GM23338 (cell line): ENCODE measurements at regions not wholly inside any gene's neighbourhood (a gene's known extent, or its start where the extent isn't known, plus 50 kb on each side); places are given as distances from the start of the nearest gene placed in this dataset.
A peak's percentile ranks its signal among the peaks of the same experiment; 100 is the strongest.

Experiments
- ATAC-seq: fragments of 200-7000 bp; cut with Tn5 transposase; 3 replicates; pipeline ENCODE4 v1.9.1; 2020
- DNase-seq: peaks from one replicate; pipeline ENCODE4 v3.0.0-alpha.2; 2015; ENCODE audit warnings: low spot score
- H2AFZ ChIP-seq: fragments of 200-600 bp; sonication (generic); 2 replicates; pipeline ENCODE4 v1.8.0; 2016; ENCODE audit warnings: antibody characterized with exemption, mild to moderate bottlenecking, moderate library complexity
- H3F3A ChIP-seq: fragments of 200-600 bp; sonication (generic); replicated peaks from 2 replicates; pipeline ENCODE4 v1.8.0; 2017; ENCODE audit warnings: antibody characterized with exemption, mixed run types, low read depth
- H3K27ac ChIP-seq: fragments of 200-600 bp; sonication (generic); 2 replicates; pipeline ENCODE4 v1.6.1; 2016; ENCODE audit warnings: low read depth
- H3K27me3 ChIP-seq: fragments of 200-600 bp; sonication (generic); 2 replicates; pipeline ENCODE4 v1.8.0; 2016; ENCODE audit warnings: mild to moderate bottlenecking, mixed run types, moderate library complexity; ENCODE audit not compliant: insufficient read depth
- H3K36me3 ChIP-seq: fragments of 200-600 bp; sonication (generic); 2 replicates; pipeline ENCODE4 v1.8.0; 2016; ENCODE audit warnings: mild to moderate bottlenecking; ENCODE audit not compliant: insufficient read depth
- H3K4me1 ChIP-seq: fragments of 200-600 bp; sonication (generic); 2 replicates; pipeline ENCODE4 v1.8.0; 2016; ENCODE audit warnings: mild to moderate bottlenecking, moderate library complexity; ENCODE audit not compliant: insufficient read depth
- H3K4me2 ChIP-seq: fragments of 200-600 bp; sonication (generic); 2 replicates; pipeline ENCODE4 v1.7.1; 2017; ENCODE audit warnings: mixed run types
- H3K4me3 ChIP-seq: fragments of 200-600 bp; sonication (generic); 2 replicates; pipeline ENCODE4 v1.6.1; 2016; ENCODE audit warnings: mixed run types
- H3K79me2 ChIP-seq: fragments of 200-600 bp; sonication (generic); replicated peaks from 2 replicates; pipeline ENCODE4 v1.8.0; 2017; ENCODE audit warnings: mild to moderate bottlenecking; ENCODE audit not compliant: insufficient read depth
- H3K9me2 ChIP-seq: fragments of 200-600 bp; sonication (generic); 2 replicates; pipeline ENCODE4 v1.8.0; 2017; ENCODE audit not compliant: insufficient read depth
- H4K20me1 ChIP-seq: fragments of 200-600 bp; sonication (generic); replicated peaks from 2 replicates; pipeline ENCODE4 v1.8.0; 2017; ENCODE audit warnings: mild to moderate bottlenecking; ENCODE audit not compliant: insufficient read depth
- H3K27ac Mint-ChIP-seq: 2 replicates; pipeline ENCODE4 v1.8.0; 2020; ENCODE audit warnings: inconsistent platforms, mild to moderate bottlenecking, moderate library complexity, mixed read lengths
- H3K27me3 Mint-ChIP-seq: 3 replicates; pipeline ENCODE4 v1.8.0; 2022; ENCODE audit warnings: low read depth, mild to moderate bottlenecking, moderate library complexity, mixed read lengths, inconsistent platforms; ENCODE audit not compliant: insufficient read depth, poor library complexity
- H3K36me3 Mint-ChIP-seq: 3 replicates; pipeline ENCODE4 v1.8.0; 2021; ENCODE audit warnings: low read depth, mild to moderate bottlenecking, inconsistent platforms, moderate library complexity, mixed read lengths
- H3K4me1 Mint-ChIP-seq: 3 replicates; pipeline ENCODE4 v1.8.0; 2020; ENCODE audit warnings: mild to moderate bottlenecking, inconsistent platforms, mixed read lengths
- H3K4me3 Mint-ChIP-seq: 3 replicates; pipeline ENCODE4 v1.8.0; 2021; ENCODE audit warnings: moderate library complexity, mild to moderate bottlenecking, inconsistent platforms, mixed read lengths
- H3K9me3 Mint-ChIP-seq: 3 replicates; pipeline ENCODE4 v1.8.0; 2020; ENCODE audit warnings: moderate library complexity, mild to moderate bottlenecking, inconsistent platforms, mixed read lengths
- CREB1 ChIP-seq: fragments of 250-450 bp; sonication (Bioruptor Pico); IDR thresholded peaks from 2 replicates; pipeline ENCODE4 v1.5.0; 2020; ENCODE audit warnings: low read depth, mild to moderate bottlenecking, moderate library complexity
- CTCF ChIP-seq, 2 experiments: fragments of 200-600 bp in 1 of 2; sonication (generic) in 1 of 2; conservative IDR thresholded peaks; 2 replicates each; pipeline versions ENCODE4 v1.5.1 to v1.6.1; 2016 to 2017; ENCODE audit warnings: antibody characterized with exemption in 2 of 2, low read depth in 2 of 2, mild to moderate bottlenecking in 2 of 2, moderate library complexity in 1 of 2
- ETS1 ChIP-seq: IDR thresholded peaks from 2 replicates; pipeline ENCODE4 v1.6.1; 2016; ENCODE audit warnings: antibody characterized with exemption
- EZH2 ChIP-seq: fragments of 200-600 bp; sonication (generic); IDR thresholded peaks from one replicate; pipeline ENCODE4 v1.8.0; 2017; ENCODE audit warnings: antibody characterized with exemption, mild to moderate bottlenecking, low read depth; ENCODE audit not compliant: unreplicated experiment
- JUNB ChIP-seq: IDR thresholded peaks from one replicate; pipeline ENCODE4 v1.6.1; 2016; ENCODE audit warnings: antibody characterized with exemption; ENCODE audit not compliant: unreplicated experiment
- POLR2AphosphoS5 ChIP-seq: IDR thresholded peaks from 2 replicates; pipeline ENCODE4 v1.6.1; 2016; ENCODE audit warnings: antibody characterized with exemption, low read depth
- REST ChIP-seq: IDR thresholded peaks from one replicate; pipeline ENCODE4 v1.6.1; 2018; ENCODE audit warnings: antibody characterized with exemption; ENCODE audit not compliant: unreplicated experiment
- ZNF114 ChIP-seq: fragments of 250-450 bp; sonication (Bioruptor Pico); IDR thresholded peaks from 2 replicates; pipeline ENCODE4 v1.5.0; 2020; ENCODE audit warnings: mild to moderate bottlenecking, moderate library complexity
- ZNF331 ChIP-seq: fragments of 250-450 bp; sonication (Bioruptor Pico); IDR thresholded peaks from 2 replicates; pipeline ENCODE4 v1.5.0; 2020; ENCODE audit warnings: low read depth, mild to moderate bottlenecking, moderate library complexity
- ZNF462 ChIP-seq: fragments of 250-450 bp; sonication (Bioruptor Pico); IDR thresholded peaks from 2 replicates; pipeline ENCODE4 v1.5.0; 2020; ENCODE audit warnings: mild to moderate bottlenecking, moderate library complexity

- TF ChIP-seq ZNF462 (CRISPR knock-in tag): no peak
- TF ChIP-seq JUNB: no peak
- TF ChIP-seq POLR2AphosphoS5: no peak
Measured at GRCh38 chr2:120932881-120933280, 197.2 kb downstream of the GLI2 start (continued).

- H3K36me3 ChIP-seq: no peaks in the 10 kb centered on the region
- H2AFZ ChIP-seq: no peak overlapping the region
- peaks cover 38% of the 10 kb centered on the region for H3K79me2 ChIP-seq
- no peaks in the 10 kb centered on the region; the same call in 1 of the 2 replicates for H3F3A ChIP-seq
- H3K27ac Mint-ChIP-seq: 0 out of 2 replicates have a peak overlapping the region, but pooled peaks have one; percentile 8
- no peak overlapping the region for H3K4me2 ChIP-seq
- H3K36me3 Mint-ChIP-seq: peaks cover 36% of the 10 kb centered on the region
- H3K4me1 ChIP-seq: 0 out of 2 replicates have a peak, but pooled peaks cover 2% of the 10 kb centered on the region
- H3K9me3 Mint-ChIP-seq: no peaks in the 10 kb centered on the region; the same call in 2 of the 3 replicates
- H3K27me3 Mint-ChIP-seq: peaks cover 9% of the 10 kb centered on the region
- ATAC-seq (no peak), DNase-seq (no peak)
- H3K4me3 Mint-ChIP-seq: no peak overlapping the region
- H4K20me1 ChIP-seq: peaks cover 37% of the 10 kb centered on the region
- no peak overlapping the region for H3K27ac ChIP-seq
- H3K9me2 ChIP-seq: no peaks in the 10 kb centered on the region
- no peak overlapping the region for H3K4me3 ChIP-seq
- peaks cover 25% of the 10 kb centered on the region for H3K4me1 Mint-ChIP-seq
- H3K27me3 ChIP-seq: no peaks in the 10 kb centered on the region
- no peak for TF ChIP-seq ETS1
- no peak for TF ChIP-seq CREB1 (CRISPR knock-in tag)
- TF ChIP-seq POLR2AphosphoS5: no peak
- no peak for TF ChIP-seq ZNF114
- TF ChIP-seq ZNF331 (CRISPR knock-in tag): no peak
- TF ChIP-seq REST: no peak
- TF ChIP-seq EZH2: no peak
- TF ChIP-seq CTCF (conservative IDR thresholded peaks at IDR 0.05; ENCODE audit: low read depth in 2 of 2): no peak
Measured at GRCh38 chr2:120933693-120934573, 198.3 kb downstream of the GLI2 start.
